DMS114 treated with DMSO at 0.1 percent for 48 hours (cell line): ENCODE measurements at regions not wholly inside any gene's neighbourhood (a gene's known extent, or its start where the extent isn't known, plus 50 kb on each side); places are given as distances from the start of the nearest gene placed in this dataset.

Experiments
- DNase-seq: peaks from one replicate; lab custom pipeline; 2025; ENCODE audit not compliant: unreplicated experiment; lab: John Stamatoyannopoulos, UW

DNA sequence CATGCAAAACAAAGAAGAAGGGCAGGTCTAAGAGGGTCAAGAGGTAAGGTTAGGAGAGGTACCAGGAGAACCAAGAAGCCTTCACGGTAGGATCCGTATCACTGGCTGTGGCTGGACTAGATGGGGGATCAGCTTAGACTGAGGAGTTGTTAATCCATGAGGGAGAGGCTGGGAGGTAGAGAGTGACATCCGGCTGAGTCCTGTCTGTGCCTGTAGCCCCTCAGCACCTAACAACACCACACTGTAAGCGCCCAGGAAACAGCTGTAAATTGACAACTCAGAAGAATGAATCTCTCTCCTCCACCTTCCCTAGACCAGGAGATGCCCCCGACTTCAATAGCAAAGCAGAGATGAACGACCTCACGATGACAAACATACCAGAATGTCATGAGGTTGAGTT lies 199.4 kb upstream of the RPL38 start:
- DNase-seq, result no peak

DNA sequence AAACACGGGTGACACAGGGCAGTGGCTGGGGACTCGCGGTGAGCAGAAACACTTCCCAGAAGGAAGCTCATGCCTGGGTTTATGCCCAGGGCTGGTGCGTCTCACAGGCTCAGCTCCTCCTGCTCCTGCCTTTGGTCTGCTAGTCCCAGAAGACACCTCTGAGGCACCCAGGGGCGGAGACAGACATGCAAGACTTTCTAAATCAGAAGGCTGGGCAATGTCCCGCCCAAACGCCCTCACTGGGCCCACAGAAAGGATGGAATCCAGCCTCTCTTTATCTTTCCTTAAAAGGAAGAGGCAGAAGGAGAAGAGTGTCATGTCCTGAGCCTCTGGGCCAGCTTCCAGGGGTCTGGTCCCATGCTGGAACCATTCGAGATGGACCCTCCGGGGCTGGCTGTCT lies 197.7 kb upstream of the RPL38 start:
- no peak for DNase-seq

DNA sequence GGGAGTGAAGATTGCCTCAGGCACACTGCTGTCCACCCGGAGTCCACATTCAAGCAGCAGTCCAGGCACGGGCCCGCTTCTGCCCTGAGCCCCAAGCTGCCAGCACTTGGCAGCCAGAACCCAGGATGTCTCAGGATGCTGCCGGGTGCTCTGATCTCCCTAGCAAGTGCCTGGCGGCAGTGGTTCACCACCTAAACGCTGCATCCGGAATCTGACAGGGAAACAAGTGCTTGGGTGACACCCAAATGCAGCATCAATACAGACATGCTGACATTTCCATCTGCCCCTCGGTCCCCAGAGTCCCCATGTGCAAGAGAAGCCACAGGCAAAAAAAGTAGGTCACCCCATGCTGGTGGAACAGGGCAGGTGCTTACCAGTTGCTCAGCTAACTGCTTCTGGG lies 197.1 kb upstream of the RPL38 start:
- DNase-seq, result no peak

DNA sequence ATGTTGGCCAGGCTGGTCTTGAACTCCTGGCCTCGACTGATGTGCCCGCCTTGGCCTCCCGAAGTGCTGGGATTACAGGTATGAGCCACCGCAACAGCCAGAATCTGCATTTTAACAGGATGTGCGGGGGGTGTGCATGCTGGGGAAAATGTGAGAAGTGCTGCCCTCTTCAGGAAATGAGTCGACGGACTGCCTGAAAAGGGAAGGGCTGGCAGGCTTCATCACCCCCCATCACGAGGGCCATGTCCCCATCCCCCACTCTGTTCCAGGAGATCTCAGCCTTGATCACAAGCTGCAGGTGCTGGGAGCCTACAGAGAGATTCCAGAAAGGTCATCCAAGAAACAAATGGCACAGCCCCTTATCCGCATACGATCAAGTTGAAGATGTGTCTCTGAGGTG lies 195.3 kb upstream of the RPL38 start:
- DNase-seq, result no peak

DNA sequence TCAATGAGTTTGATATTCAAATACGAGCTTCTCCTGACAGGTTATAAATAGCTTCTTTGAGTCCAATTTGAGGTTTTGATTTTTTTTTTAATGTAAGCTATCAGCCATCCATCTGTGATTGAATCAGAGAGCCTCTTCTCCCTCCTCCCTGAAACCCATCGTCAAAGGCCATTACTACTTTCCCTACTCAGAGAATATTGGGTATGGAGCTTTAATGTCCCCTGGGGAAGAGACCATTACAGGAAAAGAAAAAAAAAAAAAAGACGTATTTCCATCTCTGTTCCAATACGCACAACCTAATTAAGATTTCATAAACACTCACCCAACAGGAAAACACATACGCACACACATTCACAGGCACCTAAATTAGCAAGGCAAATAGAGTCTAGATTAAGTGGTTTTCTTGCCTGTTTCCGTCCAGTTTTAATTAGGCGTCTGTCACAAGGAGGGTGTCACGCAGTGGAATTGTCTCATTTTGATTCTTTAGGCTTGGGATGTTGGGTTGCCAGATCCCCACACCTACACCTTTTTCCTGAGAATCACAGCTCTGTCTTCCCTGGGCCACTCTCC lies 194.3 kb upstream of the RPL38 start:
- no peak for DNase-seq

DNA sequence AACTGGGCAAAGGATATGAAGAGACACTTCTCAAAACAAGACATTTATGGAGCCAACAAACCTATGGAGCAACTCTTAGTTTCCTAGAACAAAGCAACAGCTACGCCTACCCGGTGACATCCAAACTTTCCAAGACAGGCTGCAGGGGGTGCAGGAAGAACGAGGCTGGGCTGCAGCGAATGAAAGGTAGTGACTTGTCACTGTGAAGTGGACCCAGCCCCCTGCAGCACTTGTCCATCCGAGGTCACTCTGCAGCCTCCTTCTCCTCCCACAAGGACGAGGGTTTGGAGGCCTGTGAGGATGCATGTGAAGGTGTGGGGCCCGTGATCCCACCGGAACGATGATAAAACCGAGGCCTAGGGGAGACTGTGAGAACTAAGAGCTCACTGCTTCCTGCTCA lies 192.6 kb upstream of the RPL38 start:
- DNase-seq, result no peak

DNA sequence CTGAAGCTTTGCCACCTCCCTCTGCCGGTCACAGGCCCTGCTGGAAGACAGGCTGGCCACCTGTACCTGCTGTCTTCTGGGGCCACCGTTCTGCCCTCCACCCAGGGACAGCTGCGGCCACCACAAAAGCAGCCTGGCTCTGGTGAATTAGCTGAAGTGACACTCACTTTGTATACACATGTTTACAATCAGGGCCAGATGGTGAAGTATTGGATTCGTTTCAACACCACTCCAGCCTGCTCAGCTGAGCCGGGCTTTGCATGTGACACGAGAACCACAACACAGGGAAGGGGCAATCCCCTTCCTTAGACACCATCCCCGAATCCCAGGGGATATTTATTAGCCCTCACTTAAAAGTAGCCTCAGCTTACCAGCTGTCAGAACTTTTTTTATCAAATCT lies 191.5 kb upstream of the RPL38 start:
- no peak for DNase-seq

DNA sequence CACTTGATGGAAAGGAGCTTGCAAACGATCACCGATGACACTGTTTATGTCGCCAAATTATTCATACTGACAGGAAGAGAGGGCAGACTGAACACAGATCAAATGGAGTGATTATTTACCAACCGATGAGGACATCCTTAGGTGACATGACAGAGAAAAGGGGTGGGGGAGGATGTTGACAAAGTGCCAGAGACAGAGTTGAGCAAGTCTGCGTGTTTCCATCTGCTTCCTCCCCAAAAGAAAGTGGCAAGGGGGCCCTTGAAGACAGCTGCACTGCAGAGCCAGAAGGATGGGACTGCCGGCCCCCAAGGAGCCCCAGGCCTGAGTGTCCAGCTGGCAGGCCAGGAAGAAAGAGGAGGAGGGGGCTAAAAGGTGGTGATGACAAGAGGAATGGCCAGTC lies 191.0 kb upstream of the RPL38 start:
- no peak for DNase-seq

DNA sequence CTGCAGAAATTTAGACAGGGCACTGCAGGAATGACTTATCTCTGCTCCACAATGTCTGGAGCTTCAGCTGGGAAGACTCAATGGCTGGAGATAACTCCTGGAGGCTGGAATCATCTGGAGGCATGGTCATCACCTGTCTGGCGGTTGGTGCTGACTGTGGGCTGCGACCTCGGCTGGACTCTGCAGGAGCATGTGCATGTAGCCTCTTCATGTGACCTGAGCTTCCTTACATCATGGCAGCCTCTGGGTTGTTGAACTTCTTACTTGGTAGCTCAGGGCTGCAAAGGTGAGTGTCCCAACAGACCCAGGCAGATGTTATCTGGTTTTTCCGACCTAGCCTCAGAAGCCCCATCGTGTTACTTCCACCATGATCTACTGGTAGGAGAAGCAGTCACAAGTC lies 188.2 kb upstream of the RPL38 start:
- no peak for DNase-seq

DNA sequence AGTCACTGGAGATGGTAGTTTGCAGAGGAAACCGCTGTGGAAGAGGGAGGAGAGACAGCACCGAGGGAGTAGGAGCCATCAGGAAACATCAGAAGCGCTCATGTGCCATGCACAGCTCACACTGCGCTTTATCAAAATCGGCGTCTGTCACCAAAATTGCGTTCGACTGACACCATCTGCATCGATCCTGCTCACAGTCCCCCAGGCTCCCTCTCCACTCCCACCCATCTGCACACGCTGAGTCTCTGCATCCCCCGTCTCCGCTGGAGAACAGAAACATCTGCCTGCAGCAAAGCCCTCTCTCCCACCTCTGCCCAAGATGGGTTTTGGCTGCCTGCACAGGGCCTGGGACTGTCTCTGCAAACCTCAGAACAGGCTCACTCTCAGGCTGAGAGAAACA lies 187.5 kb upstream of the RPL38 start:
- DNase-seq, result no peak

DNA sequence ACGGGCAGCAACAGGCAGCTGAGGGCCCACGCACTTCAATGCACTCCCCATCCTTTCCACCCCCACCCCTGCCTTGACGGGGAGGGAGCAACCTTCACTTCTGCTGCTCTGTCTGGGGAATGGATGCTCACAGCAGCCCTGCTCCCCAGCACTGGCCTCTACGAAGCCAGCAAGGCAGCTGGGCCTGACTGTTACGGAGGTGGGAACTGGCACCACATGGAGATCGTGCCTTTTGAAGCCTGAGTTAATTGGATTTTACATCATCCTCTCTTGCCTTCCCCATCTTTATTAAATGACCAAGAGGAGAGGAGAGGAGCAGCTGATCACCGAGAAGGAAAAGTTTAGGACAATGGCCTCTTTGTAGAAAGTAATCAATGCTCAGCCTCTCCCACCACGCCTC lies 187.0 kb upstream of the RPL38 start:
- DNase-seq, result no peak

DNA sequence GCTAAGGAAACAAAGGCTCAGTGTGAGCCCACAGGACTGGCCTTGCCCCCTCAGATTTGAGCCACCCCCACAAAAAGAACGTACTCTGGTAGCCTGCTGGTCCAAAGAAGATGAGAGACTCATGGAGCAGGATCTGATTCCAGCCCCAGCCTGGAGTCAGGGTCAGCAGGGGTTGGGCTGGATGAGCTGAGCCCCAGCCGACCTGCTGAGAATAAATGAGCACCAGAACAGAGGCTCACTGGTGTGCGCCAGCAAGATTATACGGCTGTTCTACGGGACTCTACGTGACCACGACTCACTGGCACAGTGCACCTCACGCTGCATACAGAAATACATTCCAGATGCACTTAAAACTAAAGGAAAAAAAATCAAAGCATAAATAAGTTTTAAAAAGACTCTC lies 186.0 kb upstream of the RPL38 start:
- DNase-seq, result no peak

DNA sequence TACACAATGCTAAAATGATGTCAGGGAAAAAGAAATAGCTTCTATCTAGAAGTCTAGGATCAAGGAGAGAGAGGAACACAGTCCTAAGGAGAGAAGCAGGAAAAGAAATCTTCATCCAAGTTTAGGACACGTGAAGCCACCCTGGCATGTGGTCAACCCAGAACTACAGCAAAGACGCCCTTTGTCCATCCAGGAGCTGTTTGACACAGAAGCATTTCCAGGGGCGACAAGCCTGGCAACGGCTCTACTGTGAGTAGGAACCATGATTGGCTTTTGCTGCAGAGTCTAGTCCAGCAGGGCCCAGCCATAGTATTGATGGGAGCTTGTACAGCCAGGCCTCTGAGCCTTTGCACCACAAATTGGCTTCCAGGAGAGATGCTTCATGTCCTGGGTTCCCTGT lies 185.4 kb upstream of the RPL38 start:
- no peak for DNase-seq

DNA sequence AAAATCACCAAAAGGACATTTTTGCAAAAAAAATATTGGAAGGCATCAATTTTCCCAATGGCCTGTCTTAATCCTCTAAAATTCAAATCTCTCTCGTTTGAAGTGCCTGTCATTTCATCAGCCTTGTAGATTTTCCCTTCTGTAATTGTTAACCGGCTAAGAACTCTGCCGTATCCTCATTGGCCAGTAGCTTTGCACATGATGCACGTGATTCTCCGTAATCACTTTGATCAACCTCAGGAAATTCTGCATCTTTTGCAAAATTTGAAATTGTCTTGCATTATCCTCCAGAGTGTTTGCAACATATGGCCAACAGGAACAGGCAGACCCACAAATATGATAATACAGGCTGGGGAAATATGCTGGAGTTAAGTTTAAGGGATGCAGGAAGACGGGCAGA lies 184.2 kb upstream of the RPL38 start:
- DNase-seq, result no peak

DNA sequence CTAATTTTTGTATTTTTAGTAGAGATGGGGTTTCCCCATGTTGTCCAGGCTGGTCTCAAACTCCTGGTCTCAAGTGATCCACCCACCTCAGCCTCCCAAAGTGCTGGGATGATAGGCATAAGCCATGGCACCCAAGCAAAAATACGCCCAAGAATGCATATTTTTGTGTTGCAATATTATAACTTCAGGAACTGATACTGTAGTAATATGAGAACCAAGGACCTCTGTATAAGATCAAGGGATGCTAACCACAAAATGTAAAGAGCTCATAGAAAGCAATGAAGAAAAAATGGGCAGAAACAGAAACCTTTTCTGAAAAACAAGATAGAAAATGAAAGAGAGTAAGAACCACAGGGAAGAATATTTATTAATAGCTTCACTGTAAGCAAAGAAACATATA lies 183.6 kb upstream of the RPL38 start:
- no peak for DNase-seq

DNA sequence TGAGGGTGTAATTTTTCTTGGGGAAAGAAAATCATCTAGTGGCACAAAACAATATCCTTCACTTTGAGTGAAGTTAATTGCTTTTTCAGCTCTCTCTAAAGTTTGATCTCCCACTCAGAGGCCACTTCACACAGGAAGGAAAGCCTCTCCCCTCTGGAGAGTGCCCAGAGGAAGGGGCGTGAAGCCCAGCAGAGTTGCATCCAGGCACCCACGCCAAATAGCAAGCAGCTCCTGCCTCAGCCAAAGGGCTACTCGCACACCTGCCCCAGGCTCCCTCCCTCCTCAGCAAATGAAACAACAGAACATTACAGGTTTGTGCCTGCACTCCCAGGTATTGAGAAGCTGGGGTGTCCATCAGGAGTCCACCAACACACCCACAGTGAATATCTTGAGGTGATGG lies 183.0 kb upstream of the RPL38 start:
- DNase-seq, result no peak

DNA sequence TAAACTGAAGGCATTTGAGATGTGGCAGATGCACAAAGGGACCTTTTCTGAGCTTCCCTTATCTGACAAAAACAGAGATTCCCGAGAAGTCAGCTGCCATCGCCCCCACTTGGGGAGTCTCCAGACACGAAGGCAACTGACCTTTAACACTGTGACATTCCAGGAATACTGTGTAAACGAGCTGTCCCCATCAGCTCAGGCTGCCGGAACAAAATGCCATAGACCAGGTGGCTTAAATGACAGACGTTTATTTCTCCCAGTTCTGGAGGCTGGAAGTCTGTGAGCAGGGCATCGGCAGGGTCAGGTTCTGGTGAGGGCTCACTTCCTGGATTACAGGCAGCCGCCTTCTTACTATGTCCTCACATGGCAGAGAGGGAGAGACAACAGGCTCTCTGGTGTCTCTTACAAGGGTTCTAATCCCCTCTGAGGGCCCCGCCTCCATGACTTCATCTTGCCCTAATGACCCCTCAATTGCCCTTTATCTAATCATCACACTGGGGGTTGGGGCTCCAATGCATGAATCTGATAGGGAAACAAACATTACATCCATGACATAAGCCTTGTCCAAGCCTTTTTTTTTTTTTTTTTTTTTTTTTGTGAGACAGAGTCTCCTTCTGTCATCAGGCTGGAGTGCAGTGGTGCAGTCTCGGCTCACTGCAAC lies 178.5 kb upstream of the RPL38 start:
- DNase-seq, result no peak

DNA sequence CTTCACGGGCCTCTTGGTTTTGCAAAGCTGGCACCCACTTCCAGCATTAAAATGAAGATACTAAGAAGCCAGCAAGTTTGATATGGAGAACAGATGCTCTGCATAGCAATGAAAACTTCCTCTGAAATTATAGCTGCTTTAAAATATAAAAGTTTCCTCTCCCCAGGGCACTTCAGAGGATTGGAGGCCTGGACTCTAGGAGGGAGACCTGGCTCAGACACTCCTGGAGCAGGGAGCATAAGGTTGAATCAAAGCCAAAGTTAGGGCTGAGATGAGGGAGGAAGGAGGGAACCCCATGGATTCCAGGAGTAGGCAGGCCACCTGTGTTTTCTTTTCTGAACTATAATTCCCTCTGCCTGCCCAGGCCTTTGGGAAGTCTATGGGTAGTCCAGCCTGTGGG lies 176.0 kb upstream of the RPL38 start:
- DNase-seq, result no peak

DNA sequence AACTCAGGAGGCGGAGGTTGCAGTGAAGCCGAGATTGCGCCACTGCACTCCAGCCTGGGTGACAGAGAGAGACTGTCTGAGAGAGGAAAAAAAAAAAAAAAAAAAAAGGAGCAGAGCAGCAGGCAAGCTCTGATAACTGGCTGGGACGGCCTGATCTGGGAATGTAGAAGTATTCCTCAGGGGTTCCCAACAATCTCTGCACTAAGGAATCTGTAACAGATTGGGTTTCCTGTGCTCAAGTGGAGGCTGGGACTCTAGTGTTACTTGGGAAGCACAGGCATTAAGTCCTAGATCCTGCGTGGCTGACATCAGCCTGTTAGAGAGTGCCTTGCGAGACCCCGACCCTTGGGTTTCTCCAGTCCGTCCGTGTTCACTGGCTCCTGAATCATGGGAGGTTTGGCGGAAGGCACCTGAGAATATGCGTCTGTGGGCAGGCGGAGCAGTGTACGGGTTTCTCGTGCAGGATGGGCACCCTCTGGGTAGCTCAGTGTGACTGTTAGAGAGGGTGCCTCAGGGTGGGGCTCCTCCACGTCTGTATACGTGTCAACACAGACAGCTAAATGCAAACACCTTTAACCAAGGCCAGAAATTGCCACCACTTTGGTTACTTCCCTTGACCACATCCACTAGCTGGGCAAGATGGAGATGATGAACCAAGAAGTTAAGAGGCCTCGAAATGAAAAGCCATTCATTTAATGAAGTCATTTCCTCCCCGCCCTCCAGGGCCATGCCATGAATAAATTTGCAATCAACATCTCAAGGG lies 174.9 kb upstream of the RPL38 start:
- no peak for DNase-seq

DNA sequence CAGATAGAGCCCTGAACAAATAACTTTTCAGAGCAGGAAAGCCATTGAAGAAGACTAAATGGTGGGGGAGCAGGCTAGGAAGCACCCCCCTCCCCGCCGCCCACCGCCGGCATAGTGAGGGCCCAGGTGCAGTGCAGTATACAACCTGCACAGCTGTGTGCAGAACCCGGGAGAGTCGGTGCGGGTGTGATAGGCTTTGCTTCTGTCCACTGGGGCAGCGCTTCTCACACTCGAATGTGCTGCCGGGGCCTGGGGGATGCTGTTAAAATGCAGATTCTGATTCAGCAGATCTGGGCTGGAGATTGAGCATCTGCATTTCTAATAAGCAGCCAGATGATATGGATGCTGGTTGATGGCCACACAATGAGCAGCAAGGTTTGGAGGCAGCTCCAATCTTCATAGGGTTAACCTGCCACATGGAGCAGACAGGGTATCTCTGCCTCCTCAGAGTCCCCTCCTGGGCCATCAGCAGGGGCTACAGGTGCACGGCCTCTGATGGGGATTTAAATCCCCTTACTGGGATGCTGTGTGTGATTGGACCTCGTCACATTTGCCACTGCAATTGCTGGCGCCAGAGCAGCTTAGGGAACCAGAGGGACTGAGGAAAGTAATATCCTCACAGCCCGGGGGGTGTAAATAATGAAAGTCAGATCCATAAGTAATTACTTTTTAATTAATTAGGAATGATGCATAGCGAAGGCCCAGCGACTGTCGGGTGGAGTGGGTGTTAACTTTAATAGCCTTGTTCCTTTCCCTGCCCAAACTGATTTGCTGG lies 172.0 kb upstream of the RPL38 start:
- no peak for DNase-seq

DNA sequence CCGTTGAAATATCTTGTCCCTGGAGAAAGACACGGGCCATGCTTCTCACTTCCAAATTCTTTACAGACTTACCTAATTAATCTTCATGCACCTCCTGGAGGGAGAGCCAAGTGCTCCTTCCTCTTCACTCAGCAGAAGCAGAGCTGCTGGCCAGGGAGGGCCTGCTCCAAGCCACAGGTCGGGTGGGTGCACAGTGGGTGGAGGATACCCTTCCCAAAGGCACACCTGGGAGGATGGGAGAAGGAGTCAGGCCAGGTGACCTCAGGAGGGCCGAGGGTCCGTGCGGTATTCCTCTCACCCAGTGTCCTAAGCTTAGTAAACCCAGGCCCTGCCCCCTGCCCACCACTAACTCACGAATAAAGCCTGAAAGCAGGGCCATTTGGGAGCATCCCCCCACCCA lies 171.3 kb upstream of the RPL38 start:
- no peak for DNase-seq

DNA sequence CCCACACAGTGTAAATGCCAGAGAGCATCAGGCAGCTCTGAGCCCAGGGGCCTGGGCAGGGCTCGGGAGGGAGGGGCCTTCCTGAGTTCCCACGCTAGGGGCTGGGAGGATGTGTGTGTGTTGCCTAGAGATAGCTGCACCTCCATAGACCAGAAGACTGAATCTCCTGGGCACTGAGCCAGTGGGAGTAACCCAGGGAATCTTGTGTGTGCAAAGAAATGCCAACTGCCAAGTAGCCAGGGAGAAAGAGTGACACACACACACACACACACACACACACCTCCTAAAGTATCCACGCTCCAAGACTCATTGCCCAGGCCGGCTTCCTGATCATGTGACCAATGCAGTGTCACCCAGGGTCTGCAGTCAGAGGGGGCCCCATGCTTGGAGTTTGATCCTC lies 166.2 kb upstream of the RPL38 start:
- no peak for DNase-seq
